GM21515 (cell line): ENCODE measurements at regions not wholly inside any gene's neighbourhood (a gene's known extent, or its start where the extent isn't known, plus 50 kb on each side); places are given as distances from the start of the nearest gene placed in this dataset.

Source experiments
- ATAC-seq: cut with Tn5 transposase; IDR thresholded peaks from one replicate; pipeline ENCODE4 v1.9.1; 2021; ENCODE audit not compliant: unreplicated experiment

DNA sequence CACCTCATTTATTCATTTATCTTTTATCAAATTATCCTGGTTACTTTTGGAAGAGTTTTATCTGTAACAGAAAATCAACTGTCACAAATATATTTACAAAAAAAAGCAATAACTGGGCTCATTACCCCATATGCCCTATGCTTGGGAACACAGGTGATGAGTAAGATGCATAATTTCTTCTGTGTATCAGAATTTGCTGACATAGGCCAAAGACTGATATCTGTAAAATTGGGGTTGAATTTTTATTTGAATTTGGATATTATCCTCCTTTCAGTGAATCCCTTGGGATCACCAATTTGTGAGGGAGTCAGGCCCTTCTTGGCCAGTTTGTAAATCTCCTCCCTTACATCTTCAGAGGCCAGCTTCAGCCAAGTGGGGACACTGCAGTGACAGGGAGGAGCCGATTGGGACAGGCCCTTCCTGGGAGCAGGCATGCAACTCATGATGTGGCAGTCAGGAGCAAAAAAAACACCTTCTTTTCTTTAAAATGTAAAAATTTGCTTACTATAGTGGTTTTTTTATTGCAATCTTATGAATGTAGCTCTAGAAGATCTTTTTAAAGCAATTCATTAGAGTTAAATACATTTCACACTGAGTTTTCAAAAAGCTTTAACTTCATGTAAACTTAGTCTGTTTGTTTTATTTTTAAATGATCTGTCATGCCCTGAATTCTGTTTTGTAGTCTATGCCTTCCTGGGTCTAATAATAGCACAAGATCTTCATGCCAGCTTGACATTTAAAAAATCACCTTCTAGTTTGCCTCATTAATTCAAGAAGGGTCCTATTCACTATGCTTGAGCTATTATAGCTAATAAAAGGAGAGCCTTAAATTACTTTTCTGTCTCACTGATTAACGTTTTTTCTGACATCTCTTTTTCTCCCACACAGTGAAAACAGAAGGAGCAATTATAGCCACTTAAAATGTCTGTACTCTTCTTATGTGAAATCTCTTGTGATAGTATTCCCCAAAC, 136.6 kb upstream of the SPRY1 start:
- ATAC-seq = no peak

DNA sequence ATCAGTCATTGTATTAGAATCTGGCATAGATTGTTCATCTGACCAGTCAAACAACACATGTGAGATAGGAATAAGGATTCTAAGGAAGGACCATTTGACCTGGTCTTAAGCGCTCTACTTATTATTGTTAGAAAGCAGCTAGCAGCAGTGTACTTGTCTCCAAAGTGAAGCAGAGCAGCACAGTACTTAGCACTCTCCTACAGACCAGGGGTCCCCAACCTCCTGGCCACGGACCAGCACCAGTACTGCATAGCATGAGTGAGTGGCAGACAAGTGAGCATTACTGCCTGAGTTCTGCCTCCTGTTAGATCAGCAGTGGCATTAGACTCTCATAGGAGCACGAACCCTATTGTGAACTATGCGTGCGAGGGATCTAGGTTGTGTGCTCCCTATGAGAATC, 135.9 kb upstream of the SPRY1 start:
- ATAC-seq = no peak

DNA sequence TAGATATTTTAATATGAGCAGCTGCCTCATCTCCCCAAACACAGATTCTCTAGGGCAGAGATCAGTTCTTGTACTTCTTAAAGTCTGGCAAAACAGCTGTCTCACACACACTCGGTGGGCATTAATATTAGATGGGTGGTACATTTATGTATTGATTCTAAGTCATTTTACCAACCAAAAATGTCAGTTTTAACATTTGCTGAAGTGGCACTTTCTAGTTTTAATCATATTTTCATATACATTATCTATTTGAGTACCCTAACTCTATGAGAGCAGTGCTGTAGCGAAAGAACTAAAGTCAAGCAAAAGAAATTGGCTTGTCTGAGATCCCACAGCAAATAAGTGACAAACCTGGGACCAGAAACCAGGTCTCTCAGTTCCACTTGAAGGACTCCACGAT, 134.5 kb upstream of the SPRY1 start:
- no peak for ATAC-seq

DNA sequence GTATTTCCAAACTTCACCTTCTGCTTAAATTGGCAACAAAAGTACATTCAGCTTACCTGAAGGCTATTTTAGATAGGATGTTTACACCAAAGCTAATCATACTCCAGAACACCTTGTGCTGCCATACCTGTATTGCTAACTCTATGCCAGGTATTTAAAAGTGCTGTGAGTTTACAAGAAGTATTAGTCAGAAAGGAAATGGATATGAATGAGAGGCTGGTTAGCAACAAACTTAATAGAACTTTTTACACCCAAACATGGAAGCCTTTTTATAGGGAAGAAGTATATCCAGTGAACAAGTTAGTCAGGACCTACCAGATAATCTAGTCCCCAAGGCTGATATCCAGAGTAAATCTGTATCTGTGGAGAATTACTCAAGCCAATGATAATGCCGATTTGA, 131.2 kb upstream of the SPRY1 start:
- ATAC-seq = no peak

DNA sequence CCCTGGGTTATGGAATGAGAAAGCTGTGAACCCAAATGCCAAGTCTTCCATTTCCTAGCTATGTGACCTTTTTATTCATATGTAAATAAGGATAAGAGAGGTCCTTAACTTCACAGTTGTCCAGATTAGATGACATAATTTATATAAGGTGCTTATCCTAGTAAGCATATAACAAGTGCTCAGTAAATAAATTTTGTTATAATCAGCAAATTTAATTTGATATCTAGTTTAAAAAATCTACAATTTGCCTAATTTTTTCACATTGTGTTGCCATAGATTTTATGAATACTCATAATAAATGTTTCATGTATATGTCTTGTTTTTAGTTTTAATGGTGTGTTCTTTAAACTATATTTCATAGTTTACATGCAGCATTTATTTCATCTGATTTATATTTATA, 130.4 kb upstream of the SPRY1 start:
- no peak for ATAC-seq

DNA sequence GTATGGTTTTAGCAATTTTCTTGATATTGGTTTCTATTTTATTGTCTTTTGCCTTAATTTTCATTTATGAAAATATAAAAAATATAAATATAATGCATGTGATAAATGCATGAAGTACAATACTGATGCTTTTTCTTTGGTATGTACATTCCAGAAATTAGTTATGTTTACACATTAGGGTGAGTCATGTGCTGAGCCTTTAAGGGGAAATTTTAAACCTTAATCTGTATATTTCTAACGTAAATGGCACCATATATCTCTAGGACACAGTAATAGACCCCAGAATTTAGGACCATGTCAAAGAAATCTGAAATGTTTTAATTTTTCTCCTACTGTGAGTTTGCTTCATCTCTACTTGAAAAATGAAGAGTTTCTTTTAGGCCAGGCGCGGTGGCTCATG, 117.8 kb upstream of the SPRY1 start:
- no peak for ATAC-seq

DNA sequence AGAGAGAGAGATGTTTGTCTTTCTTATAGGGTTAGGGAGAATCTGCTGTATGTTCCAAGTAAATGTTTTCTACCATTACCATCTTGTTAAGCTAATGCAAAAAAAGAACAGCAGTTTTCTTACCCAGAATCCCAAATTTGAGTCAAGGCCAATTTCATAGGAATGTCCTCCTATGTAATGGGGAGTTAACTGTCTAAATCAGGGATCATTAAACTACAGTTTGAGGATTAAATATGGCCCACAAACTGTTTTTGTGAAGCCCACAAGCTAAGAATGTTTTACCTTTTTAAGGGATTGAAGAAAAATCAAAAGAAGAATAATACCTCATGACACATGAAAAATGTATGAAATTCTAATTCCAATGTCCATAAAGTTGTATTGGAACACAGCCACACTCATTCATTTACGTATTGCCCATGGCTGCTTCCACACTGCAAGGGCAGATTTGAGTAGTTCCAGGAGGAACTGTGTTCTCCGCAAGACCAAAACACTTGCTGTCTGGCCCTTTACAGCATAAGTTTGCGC, 113.2 kb upstream of the SPRY1 start:
- ATAC-seq = no peak

DNA sequence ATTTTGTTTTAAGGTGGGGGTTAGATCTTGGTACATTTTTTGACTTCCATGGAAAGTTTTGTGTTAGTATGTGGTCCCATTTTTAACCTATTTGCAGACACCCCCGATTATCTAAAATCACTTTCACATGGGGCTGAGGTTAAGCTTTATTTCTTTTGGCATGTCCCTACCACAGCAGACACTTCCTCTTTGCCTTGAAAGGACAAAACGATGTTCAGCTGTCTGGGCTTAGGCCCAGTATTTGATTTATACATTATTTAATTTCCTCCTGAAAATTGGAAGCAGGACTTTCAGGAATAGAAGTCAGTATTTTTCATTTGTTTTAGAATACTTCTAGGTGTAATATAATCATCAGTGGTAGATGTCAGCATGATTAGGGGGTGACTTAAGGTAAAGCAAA, 112.4 kb upstream of the SPRY1 start:
- ATAC-seq = no peak

DNA sequence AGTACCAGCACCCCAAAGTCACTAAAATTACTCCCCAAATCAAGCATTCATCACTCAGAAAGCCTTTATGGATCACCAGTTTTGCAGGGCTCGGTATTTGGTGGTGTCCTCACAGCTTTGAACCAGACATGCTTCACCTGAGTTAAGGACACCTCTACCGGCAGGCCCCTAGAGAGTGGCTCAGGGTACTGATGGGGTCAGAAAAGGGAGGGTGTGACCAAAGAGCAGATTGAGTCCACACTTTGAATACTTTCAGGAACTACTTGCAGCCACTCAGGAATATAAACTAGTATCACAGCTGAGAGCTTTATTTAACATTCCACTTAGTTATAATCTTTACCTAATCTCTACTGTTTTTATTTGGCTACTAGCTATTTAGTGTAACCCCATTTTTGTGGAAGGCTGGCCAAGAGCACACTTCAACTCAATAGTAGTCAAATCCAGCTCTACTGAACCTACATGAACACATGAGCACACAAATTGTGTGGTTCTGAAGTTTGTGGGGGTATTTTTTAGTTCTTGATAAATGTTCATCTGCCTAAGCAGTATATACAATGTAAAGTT, 109.6 kb upstream of the SPRY1 start:
- no peak for ATAC-seq

DNA sequence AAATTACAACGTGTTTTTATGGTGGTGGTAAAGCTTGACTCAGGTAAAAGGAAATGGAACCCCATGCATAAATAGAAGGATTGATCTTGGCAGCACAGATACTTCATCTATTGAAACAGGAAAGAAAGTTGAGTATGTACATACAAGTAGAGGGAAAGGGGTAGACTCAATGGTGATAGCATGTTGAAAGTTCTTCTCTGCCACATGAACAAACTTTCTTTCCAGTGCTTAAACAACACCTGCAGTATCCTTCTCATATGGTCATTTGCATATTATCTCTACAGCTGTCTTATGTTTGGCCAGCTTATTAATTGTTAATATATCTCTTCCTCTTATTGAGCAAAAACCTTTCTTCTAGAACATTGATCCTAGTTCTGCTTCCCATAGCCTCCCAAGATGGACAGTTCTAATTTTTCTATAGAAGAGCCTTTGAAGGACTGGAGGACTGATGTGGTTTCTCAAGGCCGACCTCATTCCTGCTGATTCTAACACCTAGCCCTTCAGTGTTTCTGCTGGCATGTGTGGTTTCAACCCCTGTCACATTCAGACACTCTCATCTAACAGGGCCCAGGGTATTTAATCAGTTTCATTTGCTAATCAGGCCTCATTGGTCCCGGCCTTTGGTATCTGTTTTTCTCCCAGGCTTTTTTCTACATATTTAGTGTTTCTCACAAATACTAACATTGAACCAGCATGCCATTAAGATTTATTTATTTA, 108.1 kb upstream of the SPRY1 start:
- peak; percentile 69 for ATAC-seq

DNA sequence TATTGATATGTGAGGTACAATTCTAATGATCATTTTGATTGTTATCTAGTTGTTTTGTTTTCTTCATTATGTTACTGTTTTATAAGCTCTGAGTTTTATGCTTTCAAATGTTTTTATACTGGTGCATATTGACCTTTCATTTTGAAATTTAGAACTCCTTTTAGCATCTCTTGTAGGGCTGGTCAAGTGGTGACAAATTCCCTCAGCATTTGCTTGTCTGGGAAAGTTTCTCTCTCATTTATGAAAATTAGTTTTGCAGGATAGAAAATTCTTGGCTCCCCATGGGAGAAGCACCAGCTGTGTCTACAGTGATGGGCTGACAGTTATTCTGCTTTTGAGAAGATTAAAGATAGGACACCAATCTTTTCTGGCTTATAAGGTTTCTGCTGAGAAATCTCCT, 105.3 kb upstream of the SPRY1 start:
- ATAC-seq = no peak

DNA sequence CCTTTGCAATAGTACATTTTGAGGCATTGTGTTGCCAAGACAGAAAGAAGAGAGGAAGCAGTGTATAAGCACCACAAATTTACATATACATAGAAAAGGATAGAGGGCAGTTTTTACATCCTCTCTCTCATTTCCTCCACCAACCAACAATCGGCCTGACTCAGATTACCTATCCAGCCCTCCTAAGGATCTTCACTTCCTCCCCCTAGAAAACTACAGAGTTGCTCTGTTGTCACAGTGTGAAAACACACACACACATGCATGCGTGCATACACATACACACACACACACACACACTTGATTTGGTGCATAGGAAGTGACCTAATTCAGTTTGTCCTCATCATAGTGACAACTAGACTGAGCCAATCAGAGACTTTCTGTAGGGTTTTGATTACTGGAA, 98.8 kb upstream of the SPRY1 start:
- ATAC-seq = no peak

DNA sequence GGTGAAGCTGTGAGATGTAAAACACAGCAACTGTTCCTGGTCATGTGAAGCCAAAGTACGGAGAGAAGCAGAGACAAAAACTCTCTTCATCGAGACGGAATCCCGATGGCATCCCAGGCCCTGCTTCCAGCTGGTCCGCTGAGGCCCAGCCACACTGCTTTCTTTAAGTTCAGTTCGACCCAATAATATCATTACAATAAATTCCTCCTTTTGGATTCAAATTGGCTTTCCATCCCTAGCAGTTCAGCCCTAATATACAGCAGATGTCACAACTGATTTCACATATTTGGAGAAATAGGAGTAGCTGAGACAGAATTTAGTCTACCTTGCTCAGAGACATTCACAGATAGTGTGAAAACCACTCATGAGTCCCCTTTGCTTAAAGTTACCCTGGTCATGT, 98.3 kb upstream of the SPRY1 start:
- ATAC-seq = no peak

DNA sequence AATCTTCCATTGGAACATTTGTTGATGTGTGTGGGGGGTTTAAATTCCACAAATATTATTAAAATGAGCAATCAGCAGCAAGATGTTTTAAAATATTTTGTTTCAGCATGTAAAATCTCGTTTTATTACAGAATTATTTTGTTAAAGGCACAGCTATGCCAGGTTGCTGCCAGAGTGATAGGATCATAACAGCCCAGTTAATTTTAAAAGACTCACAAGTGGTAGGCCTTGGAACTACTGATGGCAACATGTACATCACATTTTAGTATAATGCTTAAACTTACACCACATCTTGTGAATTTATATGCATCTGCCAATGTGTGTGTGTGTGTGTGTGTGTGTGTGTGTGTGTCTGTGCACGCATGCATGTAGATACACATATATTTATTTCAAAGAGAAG, 97.8 kb upstream of the SPRY1 start:
- ATAC-seq = no peak

DNA sequence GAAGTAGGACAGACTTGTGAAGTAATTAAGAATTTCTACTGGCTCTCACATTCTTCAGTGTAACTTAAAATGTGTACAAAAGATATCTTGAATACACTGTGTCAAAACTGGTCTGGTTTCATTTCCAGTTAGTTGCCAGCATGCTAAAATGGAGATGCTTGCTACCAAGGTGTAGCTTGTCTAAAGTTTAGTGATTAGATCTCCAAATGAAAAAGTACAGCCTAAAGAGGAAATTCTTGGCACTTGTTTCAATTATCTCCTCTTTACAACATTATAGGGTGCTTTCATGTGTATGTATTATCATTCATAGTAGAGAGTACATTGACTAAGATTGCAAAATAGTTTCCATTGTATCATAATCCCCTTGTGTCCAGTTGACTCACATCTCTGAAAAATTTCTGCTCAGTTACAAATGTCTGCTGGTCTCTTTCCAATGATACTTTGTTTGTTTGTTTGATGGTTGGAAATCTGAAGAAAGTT, 97.3 kb upstream of the SPRY1 start:
- no peak for ATAC-seq

DNA sequence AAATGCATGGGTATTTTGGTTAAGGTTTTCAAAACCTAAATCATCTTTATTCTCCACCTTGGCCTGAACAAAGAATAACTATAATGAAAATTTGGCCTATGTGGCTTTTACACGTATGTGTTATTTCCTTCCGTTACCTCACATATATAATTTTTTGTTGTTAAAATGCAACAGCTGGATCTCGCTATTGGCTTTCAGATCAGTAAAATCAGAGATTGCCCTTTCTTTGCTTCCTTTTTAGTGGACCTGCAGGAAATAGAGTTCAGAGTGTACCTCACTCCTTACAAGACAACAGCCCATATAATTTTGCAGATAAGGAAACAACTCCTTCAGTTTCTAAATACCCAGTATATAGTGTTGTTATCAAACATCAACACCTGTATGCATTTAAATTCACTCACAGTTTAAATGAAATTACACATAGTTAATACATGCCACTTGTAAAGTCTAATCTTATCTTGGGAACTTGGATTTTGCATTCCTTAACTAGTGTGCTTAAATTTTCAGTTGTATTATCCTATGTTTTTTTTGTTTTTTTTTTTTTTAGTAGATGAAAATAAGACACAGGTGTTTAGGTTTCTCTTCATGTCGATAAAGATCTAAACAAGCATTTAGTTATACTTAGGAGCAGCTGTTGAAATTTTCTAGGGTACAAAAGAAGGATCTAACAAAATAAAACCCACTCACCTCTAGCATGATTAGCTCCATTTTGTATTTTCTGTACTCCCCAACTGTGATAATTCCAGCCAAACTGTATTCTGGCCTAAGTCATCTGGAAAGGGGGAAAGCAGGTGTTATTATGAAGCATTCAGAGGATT, 96.2 kb upstream of the SPRY1 start:
- no peak for ATAC-seq

DNA sequence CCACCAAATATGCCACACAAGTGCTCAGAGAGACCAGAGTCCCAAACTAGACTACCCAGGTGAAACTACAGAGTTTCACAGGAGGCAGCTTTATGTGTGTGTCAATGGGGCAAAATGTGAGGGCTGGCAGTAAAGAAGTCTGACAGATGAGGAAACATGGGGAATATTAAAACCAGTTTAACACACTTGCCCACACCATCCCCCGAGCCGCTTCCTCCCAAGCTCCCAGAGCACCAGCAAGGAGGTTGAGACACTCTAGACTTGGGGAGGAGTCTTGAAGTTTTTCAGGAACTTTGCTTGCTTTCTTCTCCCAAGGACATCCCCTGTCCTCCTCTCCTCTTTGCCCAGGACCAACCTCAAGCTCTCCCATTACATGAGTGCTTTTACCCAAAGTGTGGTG, 94.7 kb upstream of the SPRY1 start:
- no peak for ATAC-seq

DNA sequence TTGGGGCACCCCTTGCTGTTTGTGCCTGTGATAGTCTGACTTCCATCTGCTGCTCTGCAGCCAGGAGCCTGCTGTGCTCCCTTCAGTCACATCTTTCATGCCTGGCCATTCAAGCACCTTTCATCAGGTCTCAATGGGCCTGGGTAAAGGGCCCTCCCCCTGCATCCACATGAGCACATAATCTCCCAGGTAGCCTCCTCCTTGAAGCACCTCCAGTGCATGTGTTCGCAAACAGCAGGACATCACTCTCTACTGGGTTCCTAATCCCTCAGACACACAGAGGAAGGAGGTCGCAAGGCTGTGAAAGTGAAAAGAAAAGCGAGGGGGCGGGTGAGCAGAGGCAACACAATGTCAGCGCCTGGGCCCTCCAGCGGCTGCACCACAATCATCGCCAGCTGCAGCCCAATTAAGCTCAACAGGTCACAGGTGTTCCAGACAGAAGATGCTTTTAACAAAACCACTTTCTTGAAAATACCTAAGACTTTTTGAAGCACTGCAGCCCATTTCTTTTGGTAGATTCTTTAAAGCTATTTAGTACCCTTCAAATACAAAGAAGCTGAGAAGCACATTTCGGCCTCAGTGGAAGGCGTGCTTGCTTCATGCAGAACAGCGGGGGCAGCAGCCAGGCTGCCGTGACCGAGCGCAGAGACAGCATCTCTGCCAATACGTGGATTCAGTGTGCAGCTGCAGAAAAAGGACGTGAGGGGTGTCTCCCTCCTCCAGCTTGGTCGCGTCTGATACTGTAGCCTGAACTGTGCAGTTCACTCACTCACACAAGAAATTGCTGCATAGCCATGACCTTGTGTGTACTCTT, 92.2 kb upstream of the SPRY1 start:
- peak; percentile 85 for ATAC-seq

DNA sequence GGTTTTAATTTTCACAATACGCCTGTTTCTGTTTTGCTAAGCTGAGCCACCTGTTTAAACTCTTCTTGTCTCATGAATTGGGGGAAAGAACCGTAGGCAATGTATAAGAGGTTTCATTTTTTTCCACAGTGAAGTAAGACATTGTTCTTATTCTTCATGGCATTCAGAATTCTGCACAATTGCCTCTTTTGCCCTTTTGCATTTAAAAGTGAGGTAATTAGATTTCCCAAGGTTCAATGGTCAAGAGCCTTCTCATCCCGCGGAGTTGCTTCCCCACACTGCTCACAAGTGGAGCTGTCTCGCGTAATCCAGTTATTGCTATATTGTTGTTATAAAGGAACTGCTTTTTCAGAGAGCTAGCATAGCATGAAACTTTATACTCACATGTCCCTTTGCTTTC, 90.9 kb upstream of the SPRY1 start:
- ATAC-seq = no peak

DNA sequence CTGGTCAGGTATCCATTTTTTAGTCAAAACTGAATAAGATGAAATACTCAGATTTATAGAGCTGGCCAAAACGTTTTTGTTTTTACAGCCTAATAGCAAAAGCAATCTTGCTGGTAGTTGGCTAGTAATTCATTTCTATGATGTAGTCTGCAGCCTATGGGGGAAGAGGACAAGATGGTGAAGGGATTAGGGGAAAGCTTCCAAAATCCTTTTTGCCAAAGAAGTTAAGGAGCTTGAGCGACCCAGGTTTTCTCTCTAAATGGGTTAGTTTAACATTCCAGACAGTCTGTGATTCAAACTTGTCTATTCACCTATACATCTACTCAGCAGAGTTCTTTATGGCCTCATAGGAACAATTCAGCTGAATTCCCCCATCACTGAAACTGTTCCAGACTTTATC, 89.8 kb upstream of the SPRY1 start:
- ATAC-seq = no peak
